ENCODE measurements at regions not wholly inside any gene's neighbourhood (a gene's known extent, or its start where the extent isn't known, plus 50 kb on each side); places are given as distances from the start of the nearest gene placed in this dataset.

DNA sequence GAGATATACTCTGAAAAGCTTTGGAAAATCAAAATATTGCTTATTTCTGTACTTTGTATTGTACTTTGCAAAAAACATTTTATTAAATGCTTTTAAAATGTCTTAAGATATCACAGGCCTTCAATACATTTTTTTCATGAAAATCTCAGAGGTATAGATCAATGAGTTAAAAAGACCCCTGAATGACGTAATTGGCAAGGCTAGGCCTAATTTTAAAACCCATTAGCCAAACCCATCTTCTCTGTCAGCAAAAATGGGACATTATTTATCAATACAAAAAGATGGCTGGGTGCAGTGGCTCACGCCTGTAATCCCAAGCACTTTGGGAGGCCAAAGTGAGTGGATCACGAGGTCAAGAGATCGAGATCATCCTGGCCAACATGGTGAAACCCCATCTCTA, 84.8 kb upstream of the PAK5 start:
- DNase-seq (ENCODE audit: low read depth, low spot score) (no peak), FAIRE-seq (no peak)
- TF ChIP-seq JUN (IDR thresholded peaks at IDR 0.05; ENCODE audit: borderline replicate concordance, insufficient read depth, insufficient read length, low read depth): no peak
- TF ChIP-seq FOS (IDR thresholded peaks at IDR 0.05; ENCODE audit: borderline replicate concordance, insufficient read depth, low read length): no peak
- TF ChIP-seq MAX (IDR thresholded peaks at IDR 0.05; ENCODE audit: insufficient read depth, insufficient read length): no peak
- TF ChIP-seq EZH2 (IDR thresholded peaks at IDR 0.05; ENCODE audit: borderline replicate concordance, low read depth, low read length, severe bottlenecking): no peak
- TF ChIP-seq, protein P1, sequence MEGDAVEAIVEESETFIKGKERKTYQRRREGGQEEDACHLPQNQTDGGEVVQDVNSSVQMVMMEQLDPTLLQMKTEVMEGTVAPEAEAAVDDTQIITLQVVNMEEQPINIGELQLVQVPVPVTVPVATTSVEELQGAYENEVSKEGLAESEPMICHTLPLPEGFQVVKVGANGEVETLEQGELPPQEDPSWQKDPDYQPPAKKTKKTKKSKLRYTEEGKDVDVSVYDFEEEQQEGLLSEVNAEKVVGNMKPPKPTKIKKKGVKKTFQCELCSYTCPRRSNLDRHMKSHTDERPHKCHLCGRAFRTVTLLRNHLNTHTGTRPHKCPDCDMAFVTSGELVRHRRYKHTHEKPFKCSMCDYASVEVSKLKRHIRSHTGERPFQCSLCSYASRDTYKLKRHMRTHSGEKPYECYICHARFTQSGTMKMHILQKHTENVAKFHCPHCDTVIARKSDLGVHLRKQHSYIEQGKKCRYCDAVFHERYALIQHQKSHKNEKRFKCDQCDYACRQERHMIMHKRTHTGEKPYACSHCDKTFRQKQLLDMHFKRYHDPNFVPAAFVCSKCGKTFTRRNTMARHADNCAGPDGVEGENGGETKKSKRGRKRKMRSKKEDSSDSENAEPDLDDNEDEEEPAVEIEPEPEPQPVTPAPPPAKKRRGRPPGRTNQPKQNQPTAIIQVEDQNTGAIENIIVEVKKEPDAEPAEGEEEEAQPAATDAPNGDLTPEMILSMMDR (IDR thresholded peaks at IDR 0.05; ENCODE audit: extremely low read depth in 1 of 2, insufficient read depth in 1 of 2, low read depth in 1 of 2, low read length in 2 of 2): no peak
- TF ChIP-seq GATA2 (IDR thresholded peaks at IDR 0.05; ENCODE audit: insufficient read depth, insufficient read length, low read depth, low read length): no peak
- TF ChIP-seq POLR2AphosphoS5 (IDR thresholded peaks at IDR 0.05; ENCODE audit: insufficient read depth, low read depth, low read length): no peak
- TF ChIP-seq MYC (IDR thresholded peaks at IDR 0.05; ENCODE audit: low read depth, low read length): no peak
- TF ChIP-seq POLR2A (IDR thresholded peaks at IDR 0.05; ENCODE audit: low read depth, low read length): no peak
- no peaks in the 10 kb centered on the region for H3K79me2 ChIP-seq (ENCODE audit: control insufficient read depth, insufficient read depth, low read length)
- H3K27ac ChIP-seq (ENCODE audit: insufficient read depth, low read depth, low read length): no peak overlapping the region
- H3K27me3 ChIP-seq (ENCODE audit: control insufficient read depth in 2 of 2, insufficient read depth in 2 of 2, low read length in 2 of 2): peaks cover 0 to 2% of the 10 kb centered on the region in 2 experiments
- no peak overlapping the region for H3K4me3 ChIP-seq (replicated peaks in 1 of 3; ENCODE audit: insufficient read depth in 1 of 3, low read depth in 1 of 3, low read length in 3 of 3)
- H2AFZ ChIP-seq (ENCODE audit: low read depth, low read length): no peak overlapping the region
- H3K9ac ChIP-seq (replicated peaks; ENCODE audit: extremely low read depth, insufficient read depth, low read length): no peak overlapping the region
- dilution Hi-C loops (cut with MboI; ENCODE audit: extremely low pct_ligation_motif_present, low sequenced_read_pairs) (no loop called here), intact Hi-C loops (cut with micrococcal nuclease) (no loop called here)
- no peaks in the 10 kb centered on the region for H3K4me1 ChIP-seq (ENCODE audit: control insufficient read depth, extremely low read depth, insufficient read depth, low read length)
- no peaks in the 10 kb centered on the region for H4K20me1 ChIP-seq (replicated peaks; ENCODE audit: control insufficient read depth, extremely low read depth, insufficient read depth, low read length)
- no peak overlapping the region for H3K4me2 ChIP-seq (ENCODE audit: insufficient read depth, low read length)
- BruUV-seq (replicated peaks): no TSS peak
- ChIA-PET CTCF (interaction anchor here (1.2 to 2.1 kb wide), 2 partner anchors 21 to 26 kb away, joined by 3 to 13 read pairs; no protein-coding TSS in a partner anchor), POLR2A (no interaction called here)
- H3K9me3 ChIP-seq (replicated peaks; ENCODE audit: control insufficient read depth, insufficient read depth, low read length): no peaks in the 10 kb centered on the region
- H3K36me3 ChIP-seq (ENCODE audit: control insufficient read depth in 2 of 2, extremely low read depth in 1 of 2, insufficient read depth in 2 of 2, low read length in 2 of 2): no peaks in the 10 kb centered on the region
- H3K9me1 ChIP-seq (replicated peaks; ENCODE audit: control insufficient read depth, extremely low read depth, insufficient read depth, low read length): no peaks in the 10 kb centered on the region

Data from endothelial cell of umbilical vein (primary cell).